ENCODE measurements at regions not wholly inside any gene's neighbourhood (a gene's known extent, or its start where the extent isn't known, plus 50 kb on each side); places are given as distances from the start of the nearest gene placed in this dataset.
A peak's percentile ranks its signal among the peaks of the same experiment; 100 is the strongest.

DNA sequence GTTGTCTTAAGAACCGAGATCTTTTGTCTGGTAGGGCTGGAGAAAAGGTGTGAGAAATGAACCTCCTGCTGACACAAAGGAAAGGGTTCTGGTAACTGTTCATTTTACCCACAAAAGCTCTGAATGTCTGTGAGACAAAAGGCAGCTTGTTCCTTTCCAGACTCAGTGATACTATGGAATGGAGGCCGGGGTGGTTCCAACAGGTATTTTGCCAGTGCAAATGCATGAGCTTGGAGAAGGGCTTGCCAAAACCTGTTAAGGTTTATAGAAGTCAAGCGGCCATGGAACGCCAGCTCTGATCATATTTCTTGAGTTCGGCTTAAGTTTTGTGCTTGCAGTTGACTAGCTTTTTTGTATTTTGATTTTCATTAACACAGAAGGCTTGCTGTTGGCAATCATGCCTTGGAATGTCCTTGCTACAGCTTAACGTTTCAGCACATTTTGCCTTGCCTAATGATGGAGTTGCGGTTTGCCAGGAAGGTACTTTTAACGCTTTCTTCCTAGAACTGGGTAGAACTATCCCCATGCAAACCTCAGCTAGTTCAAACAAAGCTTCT lies 328.6 kb downstream of the PIK3R1 start:
- DNase-seq (ENCODE audit: low read depth) = no peak
- TF ChIP-seq, protein P1, sequence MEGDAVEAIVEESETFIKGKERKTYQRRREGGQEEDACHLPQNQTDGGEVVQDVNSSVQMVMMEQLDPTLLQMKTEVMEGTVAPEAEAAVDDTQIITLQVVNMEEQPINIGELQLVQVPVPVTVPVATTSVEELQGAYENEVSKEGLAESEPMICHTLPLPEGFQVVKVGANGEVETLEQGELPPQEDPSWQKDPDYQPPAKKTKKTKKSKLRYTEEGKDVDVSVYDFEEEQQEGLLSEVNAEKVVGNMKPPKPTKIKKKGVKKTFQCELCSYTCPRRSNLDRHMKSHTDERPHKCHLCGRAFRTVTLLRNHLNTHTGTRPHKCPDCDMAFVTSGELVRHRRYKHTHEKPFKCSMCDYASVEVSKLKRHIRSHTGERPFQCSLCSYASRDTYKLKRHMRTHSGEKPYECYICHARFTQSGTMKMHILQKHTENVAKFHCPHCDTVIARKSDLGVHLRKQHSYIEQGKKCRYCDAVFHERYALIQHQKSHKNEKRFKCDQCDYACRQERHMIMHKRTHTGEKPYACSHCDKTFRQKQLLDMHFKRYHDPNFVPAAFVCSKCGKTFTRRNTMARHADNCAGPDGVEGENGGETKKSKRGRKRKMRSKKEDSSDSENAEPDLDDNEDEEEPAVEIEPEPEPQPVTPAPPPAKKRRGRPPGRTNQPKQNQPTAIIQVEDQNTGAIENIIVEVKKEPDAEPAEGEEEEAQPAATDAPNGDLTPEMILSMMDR (IDR thresholded peaks at IDR 0.05; ENCODE audit: control insufficient read depth, extremely low read depth, insufficient read depth) = no peak
- no peak overlapping the region for H3K4me3 ChIP-seq (ENCODE audit: low read depth, low read length)

DNA sequence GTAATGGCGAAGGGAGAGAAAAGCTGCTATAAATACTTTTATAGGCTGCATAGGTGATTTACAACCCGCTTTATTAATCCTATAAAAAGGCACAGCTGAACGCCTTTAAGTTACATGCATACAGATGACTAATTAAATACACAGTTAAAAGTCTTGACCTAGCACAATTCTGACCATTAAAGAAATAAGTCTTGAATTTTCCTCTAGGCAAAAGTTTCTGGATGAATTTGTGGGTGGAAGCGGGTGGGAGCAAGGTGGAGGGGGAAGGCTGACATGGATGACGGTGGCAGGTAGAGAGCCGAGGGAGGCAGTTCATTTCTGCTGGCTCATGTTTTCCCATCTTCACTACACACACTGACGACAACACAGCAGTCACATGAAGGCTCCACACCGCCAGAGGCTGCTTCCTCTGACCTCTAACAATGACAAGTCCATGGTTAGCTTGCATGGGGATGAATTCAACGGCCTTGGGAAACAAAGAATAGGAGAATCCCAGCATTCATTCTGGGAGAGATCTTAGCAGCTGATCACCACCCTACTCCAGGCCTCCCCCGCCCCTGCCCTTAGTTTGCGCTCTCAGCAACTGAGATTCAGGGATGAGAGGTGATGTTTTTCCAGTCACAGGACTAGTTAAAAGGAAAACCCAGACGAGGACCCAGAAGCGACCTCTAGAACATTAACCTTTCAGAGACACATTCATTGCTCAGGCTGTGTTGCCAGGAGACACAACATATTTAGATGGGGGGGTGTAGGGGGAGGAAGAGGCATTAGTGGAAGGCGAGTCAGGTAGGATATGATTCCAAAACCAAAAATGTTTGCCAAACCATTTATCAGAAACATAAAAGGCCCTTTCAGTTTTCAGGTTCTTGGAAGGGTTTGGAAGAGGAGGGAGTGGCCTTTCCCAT lies 329.3 kb downstream of the PIK3R1 start:
- H3K4me3 ChIP-seq (ENCODE audit: low read depth, low read length) = no peak overlapping the region
- TF ChIP-seq, protein P1 (IDR thresholded peaks at IDR 0.05; ENCODE audit: control insufficient read depth, extremely low read depth, insufficient read depth) = no peak
- DNase-seq (ENCODE audit: low read depth) = peak; percentile 79

GRCh38 chr5:68545636-68546295 lies 330.2 kb downstream of the PIK3R1 start:
- no peak for DNase-seq (ENCODE audit: low read depth)
- no peak overlapping the region for H3K4me3 ChIP-seq (ENCODE audit: low read depth, low read length)
- TF ChIP-seq, protein P1 (IDR thresholded peaks at IDR 0.05; ENCODE audit: control insufficient read depth, extremely low read depth, insufficient read depth) = no peak

GRCh38 chr5:68547056-68547455 lies 331.5 kb downstream of the PIK3R1 start:
- no peak overlapping the region for H3K4me3 ChIP-seq (ENCODE audit: low read depth, low read length)
- TF ChIP-seq, protein P1 (IDR thresholded peaks at IDR 0.05; ENCODE audit: control insufficient read depth, extremely low read depth, insufficient read depth) = no peak

DNA sequence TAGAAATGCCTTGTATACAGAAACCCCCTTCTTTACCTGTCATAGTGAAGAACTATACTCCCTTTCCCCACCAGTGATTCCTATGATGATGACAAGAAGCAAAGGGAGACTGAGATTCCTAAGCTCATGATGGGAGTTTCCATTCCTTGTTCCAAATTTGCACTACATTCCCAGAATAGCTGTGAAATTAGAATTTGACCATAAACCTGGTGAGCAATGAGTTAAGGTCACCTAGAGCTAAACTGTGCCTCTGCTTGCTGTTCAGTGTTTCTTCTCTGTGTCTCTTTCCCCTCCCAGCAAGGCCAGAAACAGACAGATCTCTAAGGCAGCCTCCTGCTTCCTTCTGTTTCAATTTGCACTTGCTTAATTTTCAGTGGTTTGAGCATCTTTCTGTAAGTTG lies 332.1 kb downstream of the PIK3R1 start:
- TF ChIP-seq, protein P1 (IDR thresholded peaks at IDR 0.05; ENCODE audit: control insufficient read depth, extremely low read depth, insufficient read depth) = no peak
- no peak for DNase-seq (ENCODE audit: low read depth)
- H3K4me3 ChIP-seq (ENCODE audit: low read depth, low read length) = no peak overlapping the region

More at GRCh38 chr5:68547056-68547455, 331.5 kb downstream of the PIK3R1 start:
- DNase-seq (ENCODE audit: low read depth) = no peak

- TF ChIP-seq, protein P1 (IDR thresholded peaks at IDR 0.05; ENCODE audit: control insufficient read depth, extremely low read depth, insufficient read depth) = no peak
- peak; percentile 69 for DNase-seq (ENCODE audit: low read depth)
- no peak overlapping the region for H3K4me3 ChIP-seq (ENCODE audit: low read depth, low read length)
Measured at GRCh38 chr5:68548959-68549676, 333.6 kb downstream of the PIK3R1 start.
